Activated CD8-positive, alpha-beta T cell treated with anti-CD3 and anti-CD28 coated beads for 36 hours (primary cell): ENCODE measurements at regions not wholly inside any gene's neighbourhood (a gene's known extent, or its start where the extent isn't known, plus 50 kb on each side); places are given as distances from the start of the nearest gene placed in this dataset.

Source experiments
- ATAC-seq: fragments of 200-7000 bp; cut with Tn5 transposase; one replicate; pipeline ENCODE4 v1.10.0; 2021; ENCODE audit warnings: mild to moderate bottlenecking, moderate library complexity
- CTCF ChIA-PET: fragments of 350-600 bp; sonication (Branson Sonifier 250); formaldehyde crosslinking; loops from one replicate; lab custom pipeline; 2021; ENCODE audit warnings: antibody characterized with exemption; lab: Charles Lee
- POLR2A ChIA-PET: fragments of 350-600 bp; sonication (Branson Sonifier 250); formaldehyde crosslinking; loops from one replicate; lab custom pipeline; 2021; ENCODE audit warnings: antibody characterized with exemption; lab: Charles Lee
- DNase-seq: peaks from one replicate; pipeline ENCODE4 v3.0.0-alpha.2; 2020
- H3K27ac Mint-ChIP-seq: one replicate; pipeline ENCODE4 v1.8.0; 2021; ENCODE audit warnings: mild to moderate bottlenecking, mixed read lengths
- H3K27me3 Mint-ChIP-seq: one replicate; pipeline ENCODE4 v1.8.0; 2021; ENCODE audit warnings: mixed read lengths
- H3K36me3 Mint-ChIP-seq: one replicate; pipeline ENCODE4 v1.8.0; 2021; ENCODE audit warnings: low read depth, mixed read lengths
- H3K4me1 Mint-ChIP-seq: one replicate; pipeline ENCODE4 v1.8.0; 2021; ENCODE audit warnings: low read depth, mixed read lengths
- H3K4me3 Mint-ChIP-seq: one replicate; pipeline ENCODE4 v1.8.0; 2021; ENCODE audit warnings: mild to moderate bottlenecking, moderate library complexity, mixed read lengths
- H3K9me3 Mint-ChIP-seq: one replicate; pipeline ENCODE4 v1.8.0; 2021; ENCODE audit warnings: mixed read lengths
- intact Hi-C: fragments of 100-400 bp; cut with micrococcal nuclease; formaldehyde crosslinking; loops from one replicate; pipeline ENCODE4 v1.10.0; 2022
- TF ChIP-seq, protein P1 (sequence below): fragments of 200-600 bp; IDR thresholded peaks from one replicate; pipeline ENCODE4 v1.8.0; 2022; ENCODE audit warnings: antibody characterized with exemption, mild to moderate bottlenecking

DNA sequence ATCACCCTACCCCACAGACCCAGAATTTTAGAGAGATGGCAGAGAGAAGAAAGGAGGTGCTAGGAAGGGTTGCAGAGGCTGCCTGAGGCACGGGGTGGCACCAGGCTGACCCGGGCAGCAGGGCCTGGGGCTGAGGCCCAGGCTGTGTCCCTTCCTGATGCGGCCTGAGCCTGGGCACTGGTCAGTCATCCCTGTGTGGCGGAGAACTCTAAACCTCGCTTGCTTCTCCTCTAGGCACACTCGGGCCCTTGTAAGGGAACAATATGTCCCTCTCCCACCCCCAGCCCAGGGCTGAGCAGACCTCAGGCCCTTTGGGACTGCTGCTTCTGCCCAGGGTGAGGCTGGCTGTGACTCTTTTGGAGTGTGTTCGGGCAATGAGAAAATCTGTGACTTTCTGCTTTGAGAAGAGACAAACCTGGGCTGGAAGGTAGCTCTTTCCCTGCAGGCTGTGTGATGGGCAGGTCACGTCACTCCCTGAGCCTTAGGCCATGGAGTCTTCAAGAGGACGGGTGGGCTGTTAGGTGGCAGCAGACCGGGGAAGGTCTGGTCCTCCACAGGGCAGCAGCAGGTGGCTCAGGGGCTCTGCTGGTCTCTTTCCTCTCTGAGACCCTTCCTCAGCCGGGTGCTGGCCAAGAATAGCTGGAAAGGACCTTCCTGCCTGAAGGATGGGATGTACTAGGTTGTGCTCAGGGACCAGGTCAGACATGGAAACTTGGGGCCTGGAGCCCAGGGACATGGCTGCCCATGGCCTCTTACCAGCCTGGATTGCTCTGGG, 96.8 kb downstream of the GLI2 start:
- Mint-ChIP-seq H3K4me1 (no peaks in the 10 kb centered on the region), H3K27ac (no peak overlapping the region), H3K27me3 (no peaks in the 10 kb centered on the region), H3K9me3 (no peaks in the 10 kb centered on the region), H3K36me3 (no peaks in the 10 kb centered on the region), H3K4me3 (no peak overlapping the region)
- POLR2A ChIA-PET = interaction anchor here (0.6 kb wide), 1 partner anchor 44 kb away, joined by 3 read pairs; no protein-coding TSS in a partner anchor
- intact Hi-C loops = no loop called here
- TF ChIP-seq, protein P1, sequence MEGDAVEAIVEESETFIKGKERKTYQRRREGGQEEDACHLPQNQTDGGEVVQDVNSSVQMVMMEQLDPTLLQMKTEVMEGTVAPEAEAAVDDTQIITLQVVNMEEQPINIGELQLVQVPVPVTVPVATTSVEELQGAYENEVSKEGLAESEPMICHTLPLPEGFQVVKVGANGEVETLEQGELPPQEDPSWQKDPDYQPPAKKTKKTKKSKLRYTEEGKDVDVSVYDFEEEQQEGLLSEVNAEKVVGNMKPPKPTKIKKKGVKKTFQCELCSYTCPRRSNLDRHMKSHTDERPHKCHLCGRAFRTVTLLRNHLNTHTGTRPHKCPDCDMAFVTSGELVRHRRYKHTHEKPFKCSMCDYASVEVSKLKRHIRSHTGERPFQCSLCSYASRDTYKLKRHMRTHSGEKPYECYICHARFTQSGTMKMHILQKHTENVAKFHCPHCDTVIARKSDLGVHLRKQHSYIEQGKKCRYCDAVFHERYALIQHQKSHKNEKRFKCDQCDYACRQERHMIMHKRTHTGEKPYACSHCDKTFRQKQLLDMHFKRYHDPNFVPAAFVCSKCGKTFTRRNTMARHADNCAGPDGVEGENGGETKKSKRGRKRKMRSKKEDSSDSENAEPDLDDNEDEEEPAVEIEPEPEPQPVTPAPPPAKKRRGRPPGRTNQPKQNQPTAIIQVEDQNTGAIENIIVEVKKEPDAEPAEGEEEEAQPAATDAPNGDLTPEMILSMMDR = no peak
- CTCF ChIA-PET = no interaction called here
- no peak for ATAC-seq
- no peak for DNase-seq

DNA sequence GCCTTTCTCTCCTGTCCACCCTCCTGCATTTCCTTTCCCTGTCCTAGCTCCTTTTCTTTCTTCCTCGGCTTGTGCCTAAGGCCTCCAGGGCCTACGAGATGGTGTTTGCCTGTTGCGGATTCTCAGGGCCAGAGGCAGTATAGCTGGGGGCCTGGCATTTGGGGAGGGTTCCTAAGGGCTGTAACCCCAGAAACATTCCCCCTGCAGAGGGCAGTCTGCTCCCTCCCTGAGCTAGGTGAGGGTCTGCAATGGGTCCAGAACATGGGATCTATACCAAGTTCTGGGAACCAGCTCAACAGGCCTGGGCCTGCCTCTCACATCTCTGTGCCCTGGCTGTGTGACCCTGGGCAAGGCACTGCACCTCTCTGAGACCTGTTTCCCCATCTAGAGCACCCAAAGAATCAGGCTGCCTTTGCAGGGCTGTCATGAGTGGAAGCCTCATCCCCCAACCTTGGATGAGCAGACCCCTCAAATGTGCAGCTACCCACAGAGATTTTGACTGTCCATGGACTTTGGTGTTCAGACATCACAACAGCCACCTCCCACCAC, 97.5 kb downstream of the GLI2 start:
- no peak overlapping the region for H3K27ac Mint-ChIP-seq
- no peaks in the 10 kb centered on the region for H3K9me3 Mint-ChIP-seq
- no peak overlapping the region for H3K4me3 Mint-ChIP-seq
- no peaks in the 10 kb centered on the region for H3K4me1 Mint-ChIP-seq
- ATAC-seq (no peak), DNase-seq (no peak)
- H3K36me3 Mint-ChIP-seq = no peaks in the 10 kb centered on the region
- ChIA-PET CTCF (no interaction called here), POLR2A (interaction anchor here (0.6 kb wide), 1 partner anchor 43 kb away, joined by 3 read pairs; no protein-coding TSS in a partner anchor)
- intact Hi-C loops = no loop called here
- TF ChIP-seq, protein P1 = no peak
- H3K27me3 Mint-ChIP-seq = no peaks in the 10 kb centered on the region

DNA sequence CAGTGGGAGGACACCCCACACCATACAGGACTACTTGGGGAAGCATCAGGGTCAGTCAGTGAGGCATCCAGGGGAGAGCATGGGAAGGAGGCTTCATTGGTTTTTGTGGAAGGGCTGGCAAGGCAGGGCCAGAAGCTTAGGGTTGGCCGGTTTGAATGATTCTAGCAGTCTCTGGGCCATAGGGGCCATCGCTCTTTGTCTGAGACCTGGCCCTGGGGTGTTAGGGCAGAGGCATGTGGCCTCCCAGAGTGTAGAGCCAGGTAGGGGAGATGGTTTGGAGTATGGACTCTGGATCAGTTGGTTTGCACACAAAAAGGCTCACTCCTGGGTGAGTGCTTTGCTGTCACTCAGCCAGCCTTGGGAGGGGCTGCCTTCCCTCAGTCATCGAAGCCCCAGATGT, 98.5 kb downstream of the GLI2 start:
- Mint-ChIP-seq H3K36me3 (no peaks in the 10 kb centered on the region), H3K27me3 (no peaks in the 10 kb centered on the region), H3K27ac (no peak overlapping the region), H3K4me3 (no peak overlapping the region), H3K4me1 (no peaks in the 10 kb centered on the region), H3K9me3 (no peaks in the 10 kb centered on the region)
- intact Hi-C loops = no loop called here
- CTCF ChIA-PET = no interaction called here
- POLR2A ChIA-PET = no interaction called here
- DNase-seq (no peak), ATAC-seq (no peak)
- TF ChIP-seq, protein P1 = no peak

DNA sequence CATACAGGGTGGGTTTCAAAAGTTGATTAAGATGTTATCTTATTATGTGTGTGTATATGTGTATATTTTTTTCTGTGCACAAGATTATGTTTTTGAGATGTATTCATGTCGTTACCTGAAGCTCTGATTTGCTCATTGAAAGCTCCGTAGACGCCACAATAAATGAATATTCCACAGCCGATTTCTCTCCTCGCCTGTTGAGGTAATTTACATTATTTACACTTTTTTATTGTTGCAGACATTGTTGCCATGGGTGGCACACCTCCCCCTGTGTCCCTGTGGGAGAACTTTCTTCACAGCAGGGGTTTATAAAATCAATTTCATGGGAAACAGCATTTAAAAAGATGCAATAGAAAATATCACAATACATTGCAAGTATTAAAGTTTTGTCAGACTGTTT, 100.6 kb downstream of the GLI2 start:
- ATAC-seq (no peak), DNase-seq (no peak)
- Mint-ChIP-seq H3K4me3 (no peak overlapping the region), H3K4me1 (no peaks in the 10 kb centered on the region), H3K36me3 (no peaks in the 10 kb centered on the region), H3K9me3 (no peaks in the 10 kb centered on the region), H3K27me3 (no peaks in the 10 kb centered on the region), H3K27ac (no peak overlapping the region)
- POLR2A ChIA-PET = no interaction called here
- intact Hi-C loops = no loop called here
- CTCF ChIA-PET = no interaction called here
- TF ChIP-seq, protein P1 = no peak

DNA sequence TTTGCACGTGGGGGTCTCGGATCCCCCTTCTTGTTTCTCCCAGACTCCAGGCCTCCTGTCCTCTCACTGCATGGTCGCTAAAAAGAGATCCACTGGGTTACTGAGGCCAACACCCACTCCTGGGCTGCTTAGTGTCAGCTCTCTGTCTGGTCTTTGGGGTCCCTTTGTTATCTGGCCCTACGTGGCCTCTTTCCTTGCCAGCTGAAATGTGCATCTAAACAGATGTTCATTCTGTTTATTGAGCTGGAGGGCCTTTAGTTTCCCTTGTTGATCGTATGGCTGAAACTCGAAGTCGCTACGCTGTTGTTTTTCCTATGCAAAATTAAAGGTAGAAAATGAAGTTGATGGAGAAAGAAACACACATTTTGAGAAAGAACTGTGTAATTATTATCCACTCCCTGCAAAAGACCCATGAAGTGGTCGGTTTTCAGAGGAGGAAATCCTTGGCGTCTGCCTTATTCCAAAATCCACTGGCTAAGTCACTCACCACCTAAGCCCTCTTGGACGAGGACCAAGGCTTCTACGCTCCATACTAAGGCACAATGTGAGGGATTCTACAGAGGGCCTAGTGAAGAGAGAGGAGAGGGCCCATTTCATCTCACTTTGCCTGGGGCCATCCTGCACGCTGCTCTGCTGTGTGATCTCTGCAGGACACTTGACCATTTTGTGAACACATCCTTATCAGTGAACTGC, 105.3 kb downstream of the GLI2 start:
- TF ChIP-seq, protein P1 = no peak
- CTCF ChIA-PET = no interaction called here
- intact Hi-C loops = no loop called here
- no peak overlapping the region for H3K27ac Mint-ChIP-seq
- ATAC-seq = no peak
- H3K9me3 Mint-ChIP-seq = no peaks in the 10 kb centered on the region
- POLR2A ChIA-PET = no interaction called here
- no peak for DNase-seq
- H3K4me3 Mint-ChIP-seq = no peak overlapping the region
- H3K36me3 Mint-ChIP-seq = no peaks in the 10 kb centered on the region
- no peaks in the 10 kb centered on the region for H3K4me1 Mint-ChIP-seq
- H3K27me3 Mint-ChIP-seq = no peaks in the 10 kb centered on the region
